DND-41 (cell line): ENCODE measurements at regions not wholly inside any gene's neighbourhood (a gene's known extent, or its start where the extent isn't known, plus 50 kb on each side); places are given as distances from the start of the nearest gene placed in this dataset.

Experiments
- ATAC-seq: fragments of 200-7000 bp; cut with Tn5 transposase; 3 replicates; pipeline ENCODE4 v1.9.1; 2021; ENCODE audit warnings: low read depth; ENCODE audit not compliant: insufficient read depth
- DNase-seq: peaks from one replicate; pipeline ENCODE4 v3.0.0-alpha.2; 2020
- H2AFZ ChIP-seq: 2 replicates; pipeline ENCODE4 v1.6.0; 2012; ENCODE audit warnings: low read depth, low read length
- H3K27ac ChIP-seq: 2 replicates; pipeline ENCODE4 v1.5.1; 2012; ENCODE audit warnings: low read length, inconsistent platforms
- H3K27me3 ChIP-seq: fragments of 200-600 bp; sonication (generic); 2 replicates; pipeline ENCODE4 v1.6.0; 2012; ENCODE audit warnings: low read length, mild to moderate bottlenecking, inconsistent platforms; ENCODE audit not compliant: insufficient read depth, poor library complexity
- H3K36me3 ChIP-seq: 2 replicates; pipeline ENCODE4 v1.5.1; 2012; ENCODE audit warnings: low read length, inconsistent platforms; ENCODE audit not compliant: insufficient read depth
- H3K4me1 ChIP-seq: 2 replicates; pipeline ENCODE4 v1.5.1; 2012; ENCODE audit warnings: mild to moderate bottlenecking, low read length; ENCODE audit not compliant: insufficient read depth
- H3K4me2 ChIP-seq: 2 replicates; pipeline ENCODE4 v1.6.0; 2012; ENCODE audit warnings: mild to moderate bottlenecking, moderate library complexity, low read length, inconsistent platforms; ENCODE audit not compliant: insufficient read depth
- H3K4me3 ChIP-seq, 2 experiments: fragments of 200-600 bp in 1 of 2; shearing (Covaris generic) in 1 of 2; 2 replicates each; pipeline ENCODE4 v1.5.1; 2012 to 2016; ENCODE audit warnings: inconsistent platforms in 2 of 2, low read length in 2 of 2, mild to moderate bottlenecking in 2 of 2, low read depth in 1 of 2, moderate library complexity in 1 of 2
- H3K79me2 ChIP-seq: 2 replicates; pipeline ENCODE4 v1.6.0; 2012; ENCODE audit warnings: low read length, inconsistent platforms; ENCODE audit not compliant: insufficient read depth
- H3K9ac ChIP-seq: 2 replicates; pipeline ENCODE4 v1.6.0; 2012; ENCODE audit warnings: low read depth, mild to moderate bottlenecking, inconsistent platforms, low read length, moderate library complexity
- H3K9me3 ChIP-seq: 2 replicates; pipeline ENCODE4 v1.5.1; 2012; ENCODE audit warnings: low read length, moderate library complexity, mild to moderate bottlenecking, inconsistent platforms; ENCODE audit not compliant: insufficient read depth, severe bottlenecking
- H4K20me1 ChIP-seq: 2 replicates; pipeline ENCODE4 v1.6.0; 2012; ENCODE audit warnings: low read length; ENCODE audit not compliant: insufficient read depth
- CTCF ChIP-seq: IDR thresholded peaks from 2 replicates; pipeline ENCODE4 v1.5.1; 2012; ENCODE audit warnings: borderline replicate concordance, low read length, moderate library complexity, mild to moderate bottlenecking; ENCODE audit not compliant: poor library complexity, severe bottlenecking; ENCODE audit errors: extremely low read depth
- EZH2 ChIP-seq: IDR thresholded peaks from 3 replicates; pipeline ENCODE4 v1.6.1; 2012; ENCODE audit warnings: borderline replicate concordance, low read depth, mild to moderate bottlenecking, moderate library complexity, low read length, inconsistent platforms; ENCODE audit not compliant: severe bottlenecking

DNA sequence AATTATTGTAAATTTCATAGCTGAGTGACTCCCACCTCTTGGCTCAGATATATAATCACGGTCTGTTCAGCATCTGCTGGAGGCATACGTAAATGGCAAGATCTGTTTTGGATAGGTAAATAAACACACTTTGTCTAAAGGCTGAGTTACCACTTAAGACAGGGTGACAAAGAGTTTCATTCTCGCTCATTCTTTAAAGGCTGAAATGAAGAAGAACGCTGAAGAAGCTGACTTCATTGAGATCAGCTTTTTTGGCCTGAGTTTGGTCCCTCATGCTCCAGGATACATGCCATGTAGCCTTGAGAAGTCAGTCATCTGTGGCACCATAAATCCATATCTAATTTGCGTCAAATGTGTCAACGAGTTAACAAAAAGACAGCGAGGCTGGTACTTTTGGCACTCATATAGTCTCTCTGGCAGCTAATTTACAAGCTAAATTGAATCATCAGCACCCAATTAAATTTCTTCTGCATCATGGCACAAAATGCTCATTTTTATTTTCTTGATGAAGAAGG, 309.9 kb downstream of the GPAM start:
- no peaks in the 10 kb centered on the region for H3K36me3 ChIP-seq
- no peak overlapping the region for H3K9ac ChIP-seq
- no peaks in the 10 kb centered on the region for H3K79me2 ChIP-seq
- ATAC-seq = no peak
- H3K4me1 ChIP-seq = no peaks in the 10 kb centered on the region
- no peak overlapping the region for H3K27ac ChIP-seq
- no peaks in the 10 kb centered on the region for H3K27me3 ChIP-seq
- H3K4me3 ChIP-seq = no peak overlapping the region
- TF ChIP-seq EZH2 (no peak), CTCF (no peak)
- H3K9me3 ChIP-seq = peaks cover 5% of the 10 kb centered on the region
- no peak overlapping the region for H2AFZ ChIP-seq
- no peak overlapping the region for H3K4me2 ChIP-seq
- H4K20me1 ChIP-seq = no peaks in the 10 kb centered on the region
- DNase-seq = no peak

DNA sequence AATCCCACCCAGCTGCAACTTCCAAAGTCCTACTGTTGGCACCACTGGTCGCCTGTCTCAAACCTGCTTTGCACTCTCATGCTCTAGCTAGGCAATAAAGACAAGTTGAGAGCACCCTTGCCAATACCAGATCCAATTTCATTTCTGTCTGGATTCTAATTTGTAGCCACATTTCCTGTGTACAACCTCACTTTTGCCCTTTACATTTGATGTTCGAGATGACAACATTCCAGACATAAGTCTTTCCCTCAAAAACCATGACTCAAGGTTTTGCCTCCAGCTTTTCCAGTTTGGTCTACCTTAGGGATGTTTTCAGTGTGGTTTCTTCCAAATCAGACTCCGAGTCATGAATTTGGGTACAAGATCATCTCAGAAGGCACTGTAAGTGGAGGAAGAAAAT, 309.0 kb downstream of the GPAM start:
- ATAC-seq (no peak), DNase-seq (no peak)
- Histone ChIP-seq H4K20me1 (no peaks in the 10 kb centered on the region), H3K9me3 (peaks cover 5% of the 10 kb centered on the region), H3K36me3 (no peaks in the 10 kb centered on the region), H3K4me2 (no peak overlapping the region), H3K4me3 (no peak overlapping the region), H2AFZ (no peak overlapping the region), H3K79me2 (no peaks in the 10 kb centered on the region), H3K9ac (no peak overlapping the region), H3K27ac (no peak overlapping the region), H3K27me3 (no peaks in the 10 kb centered on the region), H3K4me1 (no peaks in the 10 kb centered on the region)
- no peak for TF ChIP-seq CTCF
- no peak for TF ChIP-seq EZH2

- Histone ChIP-seq H3K9me3 (peaks cover 5% of the 10 kb centered on the region), H3K27me3 (no peaks in the 10 kb centered on the region), H3K36me3 (no peaks in the 10 kb centered on the region), H3K79me2 (no peaks in the 10 kb centered on the region), H3K4me1 (no peaks in the 10 kb centered on the region), H2AFZ (no peak overlapping the region), H4K20me1 (no peaks in the 10 kb centered on the region), H3K4me2 (no peak overlapping the region), H3K9ac (no peak overlapping the region), H3K4me3 (no peak overlapping the region), H3K27ac (no peak overlapping the region)
- ATAC-seq (no peak), DNase-seq (no peak)
- TF ChIP-seq EZH2 = no peak
- TF ChIP-seq CTCF = no peak
These were observed 307.8 kb downstream of the GPAM start for GRCh38 chr10:111875725-111876124.

DNA sequence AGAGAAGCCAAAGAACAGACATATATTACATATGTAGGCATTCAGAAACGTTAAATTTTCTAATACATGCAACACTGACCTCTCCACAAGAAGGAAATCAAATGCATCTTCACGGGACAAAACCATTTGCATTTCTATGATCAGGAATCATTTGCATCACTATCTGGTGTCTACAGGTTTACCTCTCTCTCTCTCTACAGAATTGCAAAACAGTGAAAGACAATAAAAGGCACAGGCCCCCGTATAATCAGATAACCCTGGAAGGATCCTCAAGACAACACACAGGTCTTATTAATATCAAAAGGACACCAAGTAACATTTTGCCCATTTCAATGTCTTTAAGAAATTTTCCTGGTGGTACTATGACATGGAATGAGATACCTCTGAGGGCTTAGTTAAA, 306.3 kb downstream of the GPAM start:
- no peak overlapping the region for H3K4me2 ChIP-seq
- no peaks in the 10 kb centered on the region for H3K27me3 ChIP-seq
- no peak overlapping the region for H3K4me3 ChIP-seq
- no peaks in the 10 kb centered on the region for H3K4me1 ChIP-seq
- no peaks in the 10 kb centered on the region for H4K20me1 ChIP-seq
- ATAC-seq (no peak), DNase-seq (no peak)
- H3K27ac ChIP-seq = no peak overlapping the region
- TF ChIP-seq CTCF (no peak), EZH2 (no peak)
- H3K79me2 ChIP-seq = no peaks in the 10 kb centered on the region
- H3K9ac ChIP-seq = no peak overlapping the region
- no peak overlapping the region for H2AFZ ChIP-seq
- peaks cover 5% of the 10 kb centered on the region for H3K9me3 ChIP-seq
- no peaks in the 10 kb centered on the region for H3K36me3 ChIP-seq
